ENCODE measurements at regions not wholly inside any gene's neighbourhood (a gene's known extent, or its start where the extent isn't known, plus 50 kb on each side); places are given as distances from the start of the nearest gene placed in this dataset.

DNA sequence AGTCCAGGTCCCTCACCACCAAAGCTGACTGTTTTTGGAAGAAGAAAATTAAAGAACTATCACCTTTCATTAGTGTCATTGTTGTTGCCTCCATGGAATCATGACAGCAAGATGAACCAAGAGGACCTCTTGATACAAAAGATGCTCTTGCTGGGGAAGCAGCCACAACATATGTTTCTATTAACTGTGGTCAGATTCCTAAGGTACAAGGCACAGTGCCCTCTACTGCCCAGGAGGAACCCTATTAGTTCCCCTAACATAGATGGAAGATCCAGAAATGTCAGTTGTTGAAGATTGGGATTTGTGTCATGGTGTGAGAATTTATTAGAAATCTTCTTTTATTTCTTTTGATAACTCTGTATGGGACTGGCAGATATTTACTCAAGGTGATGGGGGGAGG lies 188.2 kb upstream of the ANKFN1 start:
- H3K36me3 ChIP-seq = no peaks in the 10 kb centered on the region
- no peak overlapping the region for H3K27ac ChIP-seq
- no peak overlapping the region for H3K4me3 ChIP-seq
- no peak for DNase-seq
- H3K4me1 ChIP-seq = no peaks in the 10 kb centered on the region
- TF ChIP-seq, protein P1, sequence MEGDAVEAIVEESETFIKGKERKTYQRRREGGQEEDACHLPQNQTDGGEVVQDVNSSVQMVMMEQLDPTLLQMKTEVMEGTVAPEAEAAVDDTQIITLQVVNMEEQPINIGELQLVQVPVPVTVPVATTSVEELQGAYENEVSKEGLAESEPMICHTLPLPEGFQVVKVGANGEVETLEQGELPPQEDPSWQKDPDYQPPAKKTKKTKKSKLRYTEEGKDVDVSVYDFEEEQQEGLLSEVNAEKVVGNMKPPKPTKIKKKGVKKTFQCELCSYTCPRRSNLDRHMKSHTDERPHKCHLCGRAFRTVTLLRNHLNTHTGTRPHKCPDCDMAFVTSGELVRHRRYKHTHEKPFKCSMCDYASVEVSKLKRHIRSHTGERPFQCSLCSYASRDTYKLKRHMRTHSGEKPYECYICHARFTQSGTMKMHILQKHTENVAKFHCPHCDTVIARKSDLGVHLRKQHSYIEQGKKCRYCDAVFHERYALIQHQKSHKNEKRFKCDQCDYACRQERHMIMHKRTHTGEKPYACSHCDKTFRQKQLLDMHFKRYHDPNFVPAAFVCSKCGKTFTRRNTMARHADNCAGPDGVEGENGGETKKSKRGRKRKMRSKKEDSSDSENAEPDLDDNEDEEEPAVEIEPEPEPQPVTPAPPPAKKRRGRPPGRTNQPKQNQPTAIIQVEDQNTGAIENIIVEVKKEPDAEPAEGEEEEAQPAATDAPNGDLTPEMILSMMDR (IDR thresholded peaks at IDR 0.05) = no peak
- no peak for TF ChIP-seq POLR2A (IDR thresholded peaks at IDR 0.05)
- H3K9me3 ChIP-seq = no peaks in the 10 kb centered on the region
- H3K27me3 ChIP-seq = no peaks in the 10 kb centered on the region

- no peaks in the 10 kb centered on the region for H3K36me3 ChIP-seq
- H3K27me3 ChIP-seq = no peaks in the 10 kb centered on the region
- no peaks in the 10 kb centered on the region for H3K4me1 ChIP-seq
- TF ChIP-seq, protein P1 (IDR thresholded peaks at IDR 0.05) = no peak
- no peak for TF ChIP-seq POLR2A (IDR thresholded peaks at IDR 0.05)
- no peak overlapping the region for H3K4me3 ChIP-seq
- no peaks in the 10 kb centered on the region for H3K9me3 ChIP-seq
- no peak overlapping the region for H3K27ac ChIP-seq
- no peak for DNase-seq
Measured at GRCh38 chr17:55969562-55970324, 183.5 kb upstream of the ANKFN1 start.

- H3K4me3 ChIP-seq = no peak overlapping the region
- H3K27me3 ChIP-seq = no peaks in the 10 kb centered on the region
- DNase-seq = no peak
- TF ChIP-seq, protein P1 (IDR thresholded peaks at IDR 0.05) = no peak
- TF ChIP-seq POLR2A (IDR thresholded peaks at IDR 0.05) = no peak
- no peaks in the 10 kb centered on the region for H3K9me3 ChIP-seq
- no peaks in the 10 kb centered on the region for H3K4me1 ChIP-seq
- no peak overlapping the region for H3K27ac ChIP-seq
- no peaks in the 10 kb centered on the region for H3K36me3 ChIP-seq
Measured at GRCh38 chr17:55978578-55978977, 174.7 kb upstream of the ANKFN1 start.

GRCh38 chr17:55983096-55983495 lies 170.2 kb upstream of the ANKFN1 start:
- Histone ChIP-seq H3K4me1 (no peaks in the 10 kb centered on the region), H3K9me3 (no peaks in the 10 kb centered on the region), H3K27me3 (no peaks in the 10 kb centered on the region), H3K4me3 (no peak overlapping the region), H3K27ac (no peak overlapping the region), H3K36me3 (no peaks in the 10 kb centered on the region)
- no peak for DNase-seq
- TF ChIP-seq POLR2A (IDR thresholded peaks at IDR 0.05) = no peak
- TF ChIP-seq, protein P1 (IDR thresholded peaks at IDR 0.05) = no peak

DNA sequence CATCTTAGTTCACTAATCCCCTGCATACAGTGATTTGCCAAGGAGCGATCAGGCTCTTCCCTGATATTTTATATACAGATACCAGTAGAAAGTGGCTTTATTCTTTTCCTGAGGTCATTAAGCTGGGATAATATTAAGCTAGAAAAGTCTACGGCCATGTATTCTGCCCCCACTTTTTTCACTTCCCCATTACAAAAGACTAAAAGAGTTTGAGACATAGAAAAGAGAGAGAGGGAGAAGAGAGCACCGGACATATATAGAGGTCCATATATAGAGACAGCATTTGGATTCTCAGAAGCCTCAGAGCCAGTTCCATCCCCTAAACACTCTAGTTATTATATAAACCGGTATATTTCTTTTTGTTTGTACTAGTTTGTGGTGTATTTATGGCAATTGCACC lies 166.5 kb upstream of the ANKFN1 start:
- H3K36me3 ChIP-seq = no peaks in the 10 kb centered on the region
- no peak for TF ChIP-seq POLR2A (IDR thresholded peaks at IDR 0.05)
- TF ChIP-seq, protein P1 (IDR thresholded peaks at IDR 0.05) = no peak
- no peak overlapping the region for H3K4me3 ChIP-seq
- H3K9me3 ChIP-seq = no peaks in the 10 kb centered on the region
- H3K27me3 ChIP-seq = no peaks in the 10 kb centered on the region
- no peak overlapping the region for H3K27ac ChIP-seq
- DNase-seq = no peak
- H3K4me1 ChIP-seq = no peaks in the 10 kb centered on the region

Measured in Peyer's patch (tissue), 4 donors.